SK-N-SH (cell line): ENCODE measurements at regions not wholly inside any gene's neighbourhood (a gene's known extent, or its start where the extent isn't known, plus 50 kb on each side); places are given as distances from the start of the nearest gene placed in this dataset.

Experiments
- CTCF ChIA-PET: fragments of 300-600, 350-600 bp; formaldehyde crosslinking; extraction: SDS; loops from one replicate; lab custom pipeline; 2021; lab: Yijun Ruan, JAX
- POLR2A ChIA-PET: fragments of 350-600 bp; sonication (Branson Sonifier 250); formaldehyde crosslinking; extraction: SDS; loops from one replicate; lab custom pipeline; 2020; ENCODE audit warnings: antibody characterized with exemption, inconsistent platforms; lab: Yijun Ruan, JAX
- DNase-seq: peaks from one replicate; pipeline ENCODE4 v3.0.0; 2012
- H2AFZ ChIP-seq: fragments of 200-600 bp; sonication (generic); 2 replicates; pipeline ENCODE4 v1.8.1; 2016; ENCODE audit warnings: antibody characterized with exemption, mild to moderate bottlenecking, low read depth
- H3F3A ChIP-seq: fragments of 200-600 bp; sonication (generic); replicated peaks from 2 replicates; pipeline ENCODE3; 2016; ENCODE audit warnings: antibody characterized with exemption, mild to moderate bottlenecking; ENCODE audit not compliant: insufficient read depth
- H3K27ac ChIP-seq, 2 experiments: fragments of 200-500 bp in 1 of 2; fragments of 200-600 bp in 1 of 2; sonication (Bioruptor generic) in 1 of 2; sonication (generic), shearing (Covaris generic) in 1 of 2; 2 replicates each; pipeline versions ENCODE4 v1.5.1 to v1.6.1; 2014 to 2016; ENCODE audit warnings: low read depth in 2 of 2, inconsistent platforms in 1 of 2, low read length in 1 of 2, mild to moderate bottlenecking in 1 of 2, mixed read lengths in 1 of 2
- H3K27me3 ChIP-seq: fragments of 200-600 bp; sonication (generic), shearing (Covaris generic); 2 replicates; pipeline ENCODE4 v1.6.1; 2016; ENCODE audit warnings: mixed run types; ENCODE audit not compliant: insufficient read depth
- H3K36me3 ChIP-seq, 2 experiments: fragments of 200-500 bp in 1 of 2; fragments of 200-600 bp in 1 of 2; sonication (Bioruptor generic) in 1 of 2; sonication (generic) in 1 of 2; replicated peaks in 1 of 2; 2 replicates each; pipeline versions ENCODE3 to v1.5.1; 2014 to 2016; ENCODE audit warnings: low read length in 1 of 2, mild to moderate bottlenecking in 1 of 2; ENCODE audit not compliant: insufficient read depth in 2 of 2, control insufficient read depth in 1 of 2
- H3K4me1 ChIP-seq, 2 experiments: fragments of 200-500 bp in 1 of 2; fragments of 200-600 bp in 1 of 2; sonication (Bioruptor generic) in 1 of 2; sonication (generic), shearing (Covaris generic) in 1 of 2; 2 replicates each; pipeline versions ENCODE4 v1.5.1 to v1.6.1; 2014 to 2016; ENCODE audit warnings: low read depth in 1 of 2, low read length in 1 of 2, mixed run types in 1 of 2; ENCODE audit not compliant: insufficient read depth in 2 of 2, control insufficient read depth in 1 of 2
- H3K4me2 ChIP-seq: fragments of 200-600 bp; sonication (generic), shearing (Covaris generic); 2 replicates; pipeline ENCODE4 v1.6.1; 2017; ENCODE audit warnings: mixed run types
- H3K4me3 ChIP-seq, 2 experiments: fragments of 200-500 bp in 1 of 2; fragments of 200-600 bp in 1 of 2; sonication (Bioruptor generic) in 1 of 2; sonication (generic), shearing (Covaris generic) in 1 of 2; 2 replicates each; pipeline versions ENCODE4 v1.5.1 to v1.8.1; 2014 to 2016; ENCODE audit warnings: low read depth in 2 of 2, inconsistent platforms in 1 of 2, low read length in 1 of 2, mild to moderate bottlenecking in 1 of 2, mixed read lengths in 1 of 2, moderate library complexity in 1 of 2
- H3K79me2 ChIP-seq: fragments of 200-600 bp; sonication (generic); 2 replicates; pipeline ENCODE4 v1.8.1; 2017; ENCODE audit warnings: mild to moderate bottlenecking; ENCODE audit not compliant: insufficient read depth
- H3K9ac ChIP-seq: fragments of 200-600 bp; sonication (generic); 2 replicates; pipeline ENCODE4 v1.6.1; 2017; ENCODE audit warnings: mixed run types
- H3K9me2 ChIP-seq: fragments of 200-600 bp; sonication (generic); 2 replicates; pipeline ENCODE4 v1.6.1; 2017; ENCODE audit warnings: mixed run types
- H3K9me3 ChIP-seq: fragments of 200-600 bp; sonication (generic); 2 replicates; pipeline ENCODE4 v1.6.1; 2017; ENCODE audit warnings: mixed run types, mild to moderate bottlenecking, moderate library complexity
- H4K20me1 ChIP-seq: fragments of 200-600 bp; sonication (generic); 2 replicates; pipeline ENCODE4 v1.6.1; 2017; ENCODE audit warnings: mild to moderate bottlenecking, mixed run types; ENCODE audit not compliant: insufficient read depth
- EZH2phosphoT487 ChIP-seq: fragments of 200-600 bp; sonication (generic); IDR thresholded peaks from 2 replicates; pipeline ENCODE4 v1.6.1; 2017; ENCODE audit warnings: low read depth, mixed run types, mild to moderate bottlenecking, antibody characterized with exemption, moderate library complexity, borderline replicate concordance
- FOXJ3 ChIP-seq: sonication (generic); formaldehyde crosslinking; IDR thresholded peaks from 2 replicates; pipeline ENCODE4 v1.5.1; 2020; ENCODE audit warnings: mild to moderate bottlenecking, missing genetic modification reagents
- FOXM1 ChIP-seq: IDR thresholded peaks from 2 replicates; pipeline ENCODE4 v1.4.0; 2012; ENCODE audit warnings: low read depth, mild to moderate bottlenecking
- GABPA ChIP-seq: IDR thresholded peaks from 2 replicates; pipeline ENCODE4 v1.4.0; 2012; ENCODE audit warnings: low read depth, mild to moderate bottlenecking
- JUND ChIP-seq: IDR thresholded peaks from 2 replicates; pipeline ENCODE4 v1.4.0; 2012
- MEF2A ChIP-seq: IDR thresholded peaks from 2 replicates; pipeline ENCODE4 v1.4.0; 2012; ENCODE audit warnings: low read depth, borderline replicate concordance
- MXI1 ChIP-seq: IDR thresholded peaks from 2 replicates; pipeline ENCODE4 v1.6.1; 2012; ENCODE audit warnings: mild to moderate bottlenecking, low read depth, low read length, improper control_type of control experiment
- NRF1 ChIP-seq: IDR thresholded peaks from 2 replicates; pipeline ENCODE4 v1.6.1; 2012; ENCODE audit warnings: low read depth, mild to moderate bottlenecking, low read length
- POLR2AphosphoS5 ChIP-seq: IDR thresholded peaks from 2 replicates; pipeline ENCODE4 v1.6.1; 2012; ENCODE audit warnings: low read depth, low read length
- RCOR1 ChIP-seq: fragments of 150-350 bp; IDR thresholded peaks from 2 replicates; pipeline ENCODE4 v1.6.1; 2017; ENCODE audit warnings: antibody characterized with exemption, low read length
- RFX5 ChIP-seq: IDR thresholded peaks from 2 replicates; pipeline ENCODE4 v1.6.1; 2012; ENCODE audit warnings: mild to moderate bottlenecking, improper control_type of control experiment, low read length
- RXRA ChIP-seq: IDR thresholded peaks from 2 replicates; pipeline ENCODE4 v1.4.0; 2012; ENCODE audit warnings: low read depth, mild to moderate bottlenecking, borderline replicate concordance
- SIN3A ChIP-seq: IDR thresholded peaks from 2 replicates; pipeline ENCODE4 v1.6.1; 2012; ENCODE audit warnings: low read depth, mild to moderate bottlenecking, low read length, moderate library complexity, borderline replicate concordance
- SMC3 ChIP-seq: IDR thresholded peaks from 2 replicates; pipeline ENCODE4 v1.6.1; 2012; ENCODE audit warnings: low read depth, low read length, improper control_type of control experiment
- TAF1 ChIP-seq: IDR thresholded peaks from 2 replicates; pipeline ENCODE4 v1.6.1; 2012; ENCODE audit warnings: low read depth, mild to moderate bottlenecking, low read length, moderate library complexity, borderline replicate concordance
- YY1 ChIP-seq: IDR thresholded peaks from 2 replicates; pipeline ENCODE4 v1.4.0; 2012; ENCODE audit warnings: low read depth, mild to moderate bottlenecking
- WGBS: methylation state at CpG from one replicate; pipeline ENCODE4 v1.1.6; 2017; ENCODE audit warnings: low lambda C conversion rate; 5-methylcytosine and 5-hydroxymethylcytosine counted together
- TF ChIP-seq, protein P1 (sequence below): fragments of 150-350 bp; IDR thresholded peaks from 2 replicates; pipeline ENCODE4 v1.6.1; 2016; ENCODE audit warnings: mild to moderate bottlenecking, low read depth, low read length
- TF ChIP-seq, protein P2 (sequence below): IDR thresholded peaks from 2 replicates; pipeline ENCODE4 v1.4.0; 2012; ENCODE audit warnings: low read depth, borderline replicate concordance
- TF ChIP-seq, protein P3 (sequence below): IDR thresholded peaks from 2 replicates; pipeline ENCODE4 v1.4.0; 2012; ENCODE audit warnings: low read depth, borderline replicate concordance
- TF ChIP-seq, protein P4 (sequence below): IDR thresholded peaks from 2 replicates; pipeline ENCODE4; 2012

DNA sequence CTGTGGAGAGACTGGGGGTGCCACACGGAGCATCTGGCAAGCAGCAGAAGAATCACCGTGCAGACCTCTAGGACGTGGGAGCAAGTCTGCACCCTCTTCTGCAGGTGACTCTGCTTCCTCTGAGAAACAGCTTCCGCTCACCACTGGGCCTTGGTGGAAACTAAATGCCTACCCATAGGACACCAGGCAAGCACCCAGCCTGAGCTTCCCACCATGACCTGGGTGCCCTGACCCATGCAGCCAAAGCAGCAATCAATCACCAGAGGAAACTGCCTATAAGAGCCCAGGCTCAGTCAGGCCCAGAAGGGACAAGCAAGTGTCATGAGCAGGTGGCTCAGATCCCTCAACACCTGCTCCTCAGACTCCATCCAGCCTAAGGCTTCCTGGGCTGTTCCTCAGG lies 63.4 kb downstream of the IGLL5 start:
- CTCF ChIA-PET = interaction anchor here (1.0 to 1.8 kb wide), 4 partner anchors 8 to 102 kb away, joined by 3 to 8 read pairs (median 6); no protein-coding TSS in a partner anchor

DNA sequence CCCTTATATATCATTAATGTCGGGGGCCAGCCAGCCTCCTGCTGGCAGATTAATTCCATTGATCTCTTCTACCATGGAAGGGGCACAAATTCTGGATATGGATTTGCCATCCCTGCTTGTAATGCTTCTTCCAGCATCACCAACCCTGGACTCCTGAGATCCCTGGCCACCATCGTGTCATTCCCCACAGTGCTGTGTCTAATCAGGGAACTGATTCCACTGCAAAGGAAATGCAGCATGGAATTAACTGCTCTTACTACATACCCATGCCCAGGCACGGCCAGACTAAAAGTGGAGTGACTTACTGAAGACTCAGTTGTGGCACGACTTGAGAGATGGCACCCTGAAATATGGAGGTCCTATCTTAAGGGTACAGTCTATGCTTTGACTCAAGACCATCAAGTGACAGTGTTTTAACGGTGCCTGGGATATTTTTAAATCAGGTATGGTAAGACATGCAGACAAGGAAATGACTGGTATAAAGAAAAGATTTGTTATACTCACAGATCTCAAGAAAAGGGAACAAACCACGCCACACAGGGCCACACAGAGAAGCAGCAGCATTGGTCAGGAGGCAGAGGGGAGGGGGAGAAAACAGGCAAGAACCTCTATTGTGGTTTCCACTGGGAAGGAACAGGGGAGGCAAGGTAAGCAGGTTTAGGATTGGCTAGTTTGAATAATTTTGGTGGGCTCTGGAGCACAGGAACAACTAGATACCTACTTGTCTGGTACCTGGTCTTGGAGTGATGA lies 65.1 kb downstream of the IGLL5 start:
- ChIA-PET POLR2A (no interaction called here), CTCF (interaction anchor here (6.1 to 10.1 kb wide), 5 partner anchors 8 to 489 kb away, joined by 43 to 397 read pairs (median 214); no protein-coding TSS in a partner anchor)

More for the DNA sequence above, 63.4 kb downstream of the IGLL5 start:
- Histone ChIP-seq H3K27me3 (no peaks in the 10 kb centered on the region; the same call in 1 of the 2 replicates), H3K9ac (no peak overlapping the region), H3K9me3 (no peaks in the 10 kb centered on the region), H3K36me3 (no peaks in the 10 kb centered on the region), H3K4me3 (no peak overlapping the region), H3K4me1 (peaks cover 0 to 2% of the 10 kb centered on the region in 2 experiments; a peak in 1 of 4 replicates), H3K79me2 (no peaks in the 10 kb centered on the region), H3K27ac (no peak overlapping the region), H3K9me2 (no peaks in the 10 kb centered on the region), H3K4me2 (no peak overlapping the region), H2AFZ (no peak overlapping the region), H3F3A (no peaks in the 10 kb centered on the region), H4K20me1 (no peaks in the 10 kb centered on the region)
- DNase-seq = no peak
- WGBS = no CpG with 5 or more reads among the region's 4 CpGs
- no peak for TF ChIP-seq SMC3
- TF ChIP-seq MXI1 = no peak
- no peak for TF ChIP-seq MEF2A
- no peak for TF ChIP-seq TAF1
- POLR2A ChIA-PET = no interaction called here

More for the DNA sequence above, 65.1 kb downstream of the IGLL5 start:
- Histone ChIP-seq H3K4me1 (peaks cover 0 to 2% of the 10 kb centered on the region in 2 experiments; a peak in 1 of 4 replicates), H4K20me1 (no peaks in the 10 kb centered on the region), H3K4me3 (no peak overlapping the region), H3K79me2 (no peaks in the 10 kb centered on the region), H3K4me2 (no peak overlapping the region), H3K9ac (no peak overlapping the region), H3F3A (no peaks in the 10 kb centered on the region), H3K27me3 (no peaks in the 10 kb centered on the region; the same call in 1 of the 2 replicates)
- 15% methylated on average over 6 of the region's 6 CpGs for WGBS
- TF ChIP-seq SIN3A = no peak
- TF ChIP-seq, protein P1, sequence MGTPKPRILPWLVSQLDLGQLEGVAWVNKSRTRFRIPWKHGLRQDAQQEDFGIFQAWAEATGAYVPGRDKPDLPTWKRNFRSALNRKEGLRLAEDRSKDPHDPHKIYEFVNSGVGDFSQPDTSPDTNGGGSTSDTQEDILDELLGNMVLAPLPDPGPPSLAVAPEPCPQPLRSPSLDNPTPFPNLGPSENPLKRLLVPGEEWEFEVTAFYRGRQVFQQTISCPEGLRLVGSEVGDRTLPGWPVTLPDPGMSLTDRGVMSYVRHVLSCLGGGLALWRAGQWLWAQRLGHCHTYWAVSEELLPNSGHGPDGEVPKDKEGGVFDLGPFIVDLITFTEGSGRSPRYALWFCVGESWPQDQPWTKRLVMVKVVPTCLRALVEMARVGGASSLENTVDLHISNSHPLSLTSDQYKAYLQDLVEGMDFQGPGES = no peak
- no peak for TF ChIP-seq TAF1
- TF ChIP-seq SMC3 = no peak
- no peak for TF ChIP-seq NRF1
- TF ChIP-seq RXRA = no peak
- no peak for TF ChIP-seq YY1
- TF ChIP-seq, protein P2, sequence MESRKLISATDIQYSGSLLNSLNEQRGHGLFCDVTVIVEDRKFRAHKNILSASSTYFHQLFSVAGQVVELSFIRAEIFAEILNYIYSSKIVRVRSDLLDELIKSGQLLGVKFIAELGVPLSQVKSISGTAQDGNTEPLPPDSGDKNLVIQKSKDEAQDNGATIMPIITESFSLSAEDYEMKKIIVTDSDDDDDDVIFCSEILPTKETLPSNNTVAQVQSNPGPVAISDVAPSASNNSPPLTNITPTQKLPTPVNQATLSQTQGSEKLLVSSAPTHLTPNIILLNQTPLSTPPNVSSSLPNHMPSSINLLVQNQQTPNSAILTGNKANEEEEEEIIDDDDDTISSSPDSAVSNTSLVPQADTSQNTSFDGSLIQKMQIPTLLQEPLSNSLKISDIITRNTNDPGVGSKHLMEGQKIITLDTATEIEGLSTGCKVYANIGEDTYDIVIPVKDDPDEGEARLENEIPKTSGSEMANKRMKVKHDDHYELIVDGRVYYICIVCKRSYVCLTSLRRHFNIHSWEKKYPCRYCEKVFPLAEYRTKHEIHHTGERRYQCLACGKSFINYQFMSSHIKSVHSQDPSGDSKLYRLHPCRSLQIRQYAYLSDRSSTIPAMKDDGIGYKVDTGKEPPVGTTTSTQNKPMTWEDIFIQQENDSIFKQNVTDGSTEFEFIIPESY = no peak
- TF ChIP-seq FOXM1 = no peak
- no peak for TF ChIP-seq GABPA
- no peak for TF ChIP-seq RCOR1
- TF ChIP-seq EZH2phosphoT487 = no peak
- TF ChIP-seq, protein P3, sequence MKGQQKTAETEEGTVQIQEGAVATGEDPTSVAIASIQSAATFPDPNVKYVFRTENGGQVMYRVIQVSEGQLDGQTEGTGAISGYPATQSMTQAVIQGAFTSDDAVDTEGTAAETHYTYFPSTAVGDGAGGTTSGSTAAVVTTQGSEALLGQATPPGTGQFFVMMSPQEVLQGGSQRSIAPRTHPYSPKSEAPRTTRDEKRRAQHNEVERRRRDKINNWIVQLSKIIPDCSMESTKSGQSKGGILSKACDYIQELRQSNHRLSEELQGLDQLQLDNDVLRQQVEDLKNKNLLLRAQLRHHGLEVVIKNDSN = no peak
- no peak for TF ChIP-seq RFX5
- TF ChIP-seq POLR2AphosphoS5 = no peak
- TF ChIP-seq, protein P4, sequence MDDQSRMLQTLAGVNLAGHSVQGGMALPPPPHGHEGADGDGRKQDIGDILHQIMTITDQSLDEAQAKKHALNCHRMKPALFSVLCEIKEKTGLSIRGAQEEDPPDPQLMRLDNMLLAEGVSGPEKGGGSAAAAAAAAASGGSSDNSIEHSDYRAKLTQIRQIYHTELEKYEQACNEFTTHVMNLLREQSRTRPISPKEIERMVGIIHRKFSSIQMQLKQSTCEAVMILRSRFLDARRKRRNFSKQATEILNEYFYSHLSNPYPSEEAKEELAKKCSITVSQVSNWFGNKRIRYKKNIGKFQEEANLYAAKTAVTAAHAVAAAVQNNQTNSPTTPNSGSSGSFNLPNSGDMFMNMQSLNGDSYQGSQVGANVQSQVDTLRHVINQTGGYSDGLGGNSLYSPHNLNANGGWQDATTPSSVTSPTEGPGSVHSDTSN = no peak
- TF ChIP-seq FOXJ3 = no peak
- no peak for TF ChIP-seq JUND
- TF ChIP-seq, all 33 proteins: peak for 0
- DNase-seq = no peak
- H3K9me3 ChIP-seq = no peaks in the 10 kb centered on the region
- H3K9me2 ChIP-seq = no peaks in the 10 kb centered on the region
- no peak overlapping the region for H2AFZ ChIP-seq
- H3K36me3 ChIP-seq = no peaks in the 10 kb centered on the region
- H3K27ac ChIP-seq = no peak overlapping the region
